NT2/D1 (cell line): ENCODE measurements at regions not wholly inside any gene's neighbourhood (a gene's known extent, or its start where the extent isn't known, plus 50 kb on each side); places are given as distances from the start of the nearest gene placed in this dataset.
"Not testable (repeated sequence)": the region's sequence is repeated elsewhere in the genome, so short reads cannot be mapped to it uniquely, and the experiment has no call there.

Experiments used
- DNase-seq: peaks from one replicate; pipeline ENCODE4 v3.0.0-alpha.2; 2011; ENCODE audit warnings: low read depth, low spot score
- H3K27me3 ChIP-seq: 2 replicates; pipeline ENCODE4 v1.6.0; 2011; ENCODE audit warnings: mild to moderate bottlenecking; ENCODE audit not compliant: insufficient read length, insufficient read depth
- H3K36me3 ChIP-seq: 2 replicates; pipeline ENCODE4 v1.6.1; 2011; ENCODE audit warnings: mild to moderate bottlenecking, low read length, mixed read lengths; ENCODE audit not compliant: insufficient read depth, insufficient read length
- H3K4me1 ChIP-seq: 2 replicates; pipeline ENCODE4 v1.5.1; 2011; ENCODE audit not compliant: insufficient read depth, insufficient read length
- H3K4me3 ChIP-seq: 2 replicates; pipeline ENCODE4 v1.5.1; 2011; ENCODE audit warnings: low read depth; ENCODE audit not compliant: insufficient read length
- H3K9ac ChIP-seq: 2 replicates; pipeline ENCODE4 v1.6.0; 2011; ENCODE audit warnings: low read depth; ENCODE audit not compliant: insufficient read length
- H3K9me3 ChIP-seq: 2 replicates; pipeline ENCODE4 v1.5.1; 2011; ENCODE audit warnings: mild to moderate bottlenecking, low read length; ENCODE audit not compliant: insufficient read depth
- SUZ12 ChIP-seq: IDR thresholded peaks from 2 replicates; pipeline ENCODE4 v1.6.1; 2011; ENCODE audit not compliant: insufficient read length, insufficient read depth; ENCODE audit errors: extremely low read depth
- YY1 ChIP-seq: IDR thresholded peaks from 2 replicates; pipeline ENCODE4 v1.6.1; 2011; ENCODE audit not compliant: insufficient read length, insufficient read depth
- ZNF274 ChIP-seq: IDR thresholded peaks from 2 replicates; pipeline ENCODE4 v1.6.1; 2011; ENCODE audit warnings: mild to moderate bottlenecking, low read depth, low read length

GRCh38 chr10:30534465-30535144 lies 94.9 kb downstream of the LYZL2 start:
- Histone ChIP-seq H3K9ac (no peak overlapping the region), H3K27me3 (no peaks in the 10 kb centered on the region), H3K36me3 (no peaks in the 10 kb centered on the region), H3K9me3 (no peaks in the 10 kb centered on the region), H3K4me1 (no peaks in the 10 kb centered on the region), H3K4me3 (no peak overlapping the region)
- no peak for TF ChIP-seq SUZ12
- no peak for TF ChIP-seq ZNF274
- no peak for TF ChIP-seq YY1
- DNase-seq = peak; percentile 44

GRCh38 chr10:30531751-30532530 lies 97.6 kb downstream of the LYZL2 start:
- H3K27me3 ChIP-seq = no peaks in the 10 kb centered on the region
- no peaks in the 10 kb centered on the region for H3K36me3 ChIP-seq
- H3K9me3 ChIP-seq = no peaks in the 10 kb centered on the region
- TF ChIP-seq SUZ12 (no peak), ZNF274 (no peak), YY1 (no peak)
- no peak overlapping the region for H3K9ac ChIP-seq
- no peaks in the 10 kb centered on the region for H3K4me1 ChIP-seq
- H3K4me3 ChIP-seq = no peak overlapping the region
- DNase-seq = no peak

GRCh38 chr10:30529373-30529998 lies 95.5 kb downstream of the MAP3K8 start:
- no peak for DNase-seq
- no peaks in the 10 kb centered on the region for H3K36me3 ChIP-seq
- no peak overlapping the region for H3K9ac ChIP-seq
- TF ChIP-seq ZNF274 (no peak), YY1 (no peak), SUZ12 (no peak)
- no peak overlapping the region for H3K4me3 ChIP-seq
- no peaks in the 10 kb centered on the region for H3K9me3 ChIP-seq
- H3K27me3 ChIP-seq = no peaks in the 10 kb centered on the region
- H3K4me1 ChIP-seq = no peaks in the 10 kb centered on the region

- H3K36me3 ChIP-seq = no peaks in the 10 kb centered on the region
Measured at GRCh38 chr10:30528429-30528786, 94.4 kb downstream of the MAP3K8 start.

GRCh38 chr10:30527623-30528428 lies 93.8 kb downstream of the MAP3K8 start:
- no peak for TF ChIP-seq YY1
- TF ChIP-seq SUZ12 = no peak
- TF ChIP-seq ZNF274 = no peak
- no peak for DNase-seq
- no peaks in the 10 kb centered on the region for H3K4me1 ChIP-seq
- no peaks in the 10 kb centered on the region for H3K27me3 ChIP-seq
- no peak overlapping the region for H3K9ac ChIP-seq
- H3K9me3 ChIP-seq = no peaks in the 10 kb centered on the region
- no peak overlapping the region for H3K4me3 ChIP-seq
- H3K36me3 ChIP-seq = no peaks in the 10 kb centered on the region

More at GRCh38 chr10:30528429-30528786, 94.4 kb downstream of the MAP3K8 start:
- TF ChIP-seq SUZ12 (no peak), ZNF274 (no peak), YY1 (no peak)
- Histone ChIP-seq H3K4me3 (no peak overlapping the region), H3K4me1 (no peaks in the 10 kb centered on the region), H3K27me3 (no peaks in the 10 kb centered on the region), H3K9ac (no peak overlapping the region), H3K9me3 (no peaks in the 10 kb centered on the region)
- no peak for DNase-seq

- not testable (repeated sequence) for H3K9me3 ChIP-seq
Measured at GRCh38 chr10:30522661-30523078, 88.7 kb downstream of the MAP3K8 start.

GRCh38 chr10:30518907-30519306 lies 84.9 kb downstream of the MAP3K8 start:
- Histone ChIP-seq H3K9ac (no peak overlapping the region), H3K4me3 (no peak overlapping the region), H3K4me1 (no peaks in the 10 kb centered on the region), H3K27me3 (no peaks in the 10 kb centered on the region), H3K9me3 (0 out of 2 replicates have a peak, but pooled peaks cover 4% of the 10 kb centered on the region), H3K36me3 (no peaks in the 10 kb centered on the region)
- no peak for TF ChIP-seq ZNF274
- TF ChIP-seq SUZ12 = no peak
- TF ChIP-seq YY1 = no peak
- no peak for DNase-seq

More at GRCh38 chr10:30522661-30523078, 88.7 kb downstream of the MAP3K8 start:
- not testable (repeated sequence) for H3K9ac ChIP-seq, H3K4me3 ChIP-seq, H3K27me3 ChIP-seq, H3K4me1 ChIP-seq, H3K36me3 ChIP-seq
- peak; percentile 44 for DNase-seq
